OCI-LY7 (cell line): ENCODE measurements at regions not wholly inside any gene's neighbourhood (a gene's known extent, or its start where the extent isn't known, plus 50 kb on each side); places are given as distances from the start of the nearest gene placed in this dataset.

Experiments
- BruUV-seq: library from RNA; stranded (reverse); fragments of 400-500 nt; replicated peaks from 2 replicates; lab custom pipeline; 2021; lab: Mats Ljungman, UMichigan
- CTCF ChIA-PET: fragments of 300-600 bp; sonication (Branson Sonifier 250); formaldehyde crosslinking; loops from one replicate; lab custom pipeline; 2022; ENCODE audit warnings: antibody characterized with exemption; ENCODE audit not compliant: unreplicated experiment; lab: Charles Lee
- POLR2A ChIA-PET: fragments of 300-600 bp; sonication (Branson Sonifier 250); formaldehyde crosslinking; loops from one replicate; lab custom pipeline; 2022; ENCODE audit warnings: antibody characterized with exemption; lab: Charles Lee
- DNase-seq: peaks from one replicate; pipeline ENCODE4 v3.0.0-alpha.2; 2015; ENCODE audit warnings: low spot score
- H2AFZ ChIP-seq: fragments of 200-600 bp; sonication (generic), shearing (Covaris generic); 2 replicates; pipeline ENCODE4 v1.6.1; 2014; ENCODE audit warnings: mild to moderate bottlenecking, antibody characterized with exemption, low read length, moderate library complexity
- H3K27ac ChIP-seq: fragments of 200-600 bp; sonication (generic); 2 replicates; pipeline ENCODE4 v1.5.1; 2014; ENCODE audit warnings: mixed run types, low read depth, mild to moderate bottlenecking, moderate library complexity, low read length, inconsistent platforms; ENCODE audit not compliant: poor library complexity, severe bottlenecking
- H3K36me3 ChIP-seq: fragments of 200-600 bp; sonication (generic); 2 replicates; pipeline ENCODE4 v1.6.1; 2014; ENCODE audit warnings: mild to moderate bottlenecking, antibody characterized with exemption, low read length, moderate library complexity, mixed read lengths; ENCODE audit not compliant: insufficient read depth
- H3K4me1 ChIP-seq: fragments of 200-600 bp; sonication (generic); 2 replicates; pipeline ENCODE4 v1.5.1; 2014; ENCODE audit warnings: mild to moderate bottlenecking, low read length; ENCODE audit not compliant: insufficient read depth, poor library complexity, severe bottlenecking
- H3K4me2 ChIP-seq: fragments of 200-600 bp; sonication (generic); 2 replicates; pipeline ENCODE4 v1.6.1; 2014; ENCODE audit warnings: mild to moderate bottlenecking, low read length
- H3K4me3 ChIP-seq: fragments of 200-600 bp; sonication (generic); 2 replicates; pipeline ENCODE4 v1.5.1; 2014; ENCODE audit warnings: mild to moderate bottlenecking, low read depth, low read length; ENCODE audit not compliant: poor library complexity, severe bottlenecking
- H3K79me2 ChIP-seq: fragments of 200-600 bp; sonication (generic); 2 replicates; pipeline ENCODE4 v1.6.1; 2016; ENCODE audit warnings: low read depth, mild to moderate bottlenecking, low read length, moderate library complexity, mixed read lengths; ENCODE audit not compliant: insufficient read depth
- H3K9me2 ChIP-seq: fragments of 200-600 bp; sonication (generic); 2 replicates; pipeline ENCODE4 v1.6.1; 2016; ENCODE audit warnings: mild to moderate bottlenecking, low read length, mixed read lengths; ENCODE audit not compliant: insufficient read depth
- H3K9me3 ChIP-seq: fragments of 200-600 bp; sonication (generic); 2 replicates; pipeline ENCODE4 v1.6.1; 2014; ENCODE audit warnings: mild to moderate bottlenecking, mixed run types, low read length, mixed read lengths
- H4K20me1 ChIP-seq: fragments of 200-600 bp; sonication (generic); 2 replicates; pipeline ENCODE4 v1.6.1; 2014; ENCODE audit warnings: mild to moderate bottlenecking, antibody characterized with exemption, low read length, moderate library complexity, mixed read lengths; ENCODE audit not compliant: insufficient read depth
- CTCF ChIP-seq: fragments of 200-600 bp; sonication (generic); conservative IDR thresholded peaks from 2 replicates; pipeline ENCODE4 v1.5.1; 2014; ENCODE audit warnings: mild to moderate bottlenecking, antibody characterized with exemption, low read length, moderate library complexity, mixed read lengths
- EZH2phosphoT487 ChIP-seq: fragments of 200-600 bp; sonication (generic); IDR thresholded peaks from 2 replicates; pipeline ENCODE4 v1.6.1; 2018; ENCODE audit warnings: low read depth, borderline replicate concordance, mild to moderate bottlenecking, mixed run types, antibody characterized with exemption, low read length, moderate library complexity, mixed read lengths
- intact Hi-C: fragments of 100-400 bp; cut with micrococcal nuclease; formaldehyde crosslinking; loops from one replicate; pipeline ENCODE4 v1.10.0; 2022; ENCODE audit not compliant: unreplicated experiment

- Histone ChIP-seq H3K9me2 (no peaks in the 10 kb centered on the region), H3K4me1 (no peaks in the 10 kb centered on the region), H3K36me3 (no peaks in the 10 kb centered on the region), H3K9me3 (no peaks in the 10 kb centered on the region), H3K27ac (no peak overlapping the region), H2AFZ (no peak overlapping the region), H4K20me1 (no peaks in the 10 kb centered on the region), H3K79me2 (no peaks in the 10 kb centered on the region), H3K4me2 (no peak overlapping the region), H3K4me3 (no peak overlapping the region)
- POLR2A ChIA-PET = interaction anchor here (0.6 to 1.2 kb wide), 4 partner anchors 23 to 535 kb away, joined by 3 to 5 read pairs (median 4); no protein-coding TSS in a partner anchor
- no TSS peak for BruUV-seq
- DNase-seq = no peak
- CTCF ChIA-PET = no interaction called here
- intact Hi-C loops = no loop called here
- no peak for TF ChIP-seq EZH2phosphoT487
Observed at GRCh38 chr6:45795678-45796077, 220.0 kb downstream of the CLIC5 start.

GRCh38 chr6:45794465-45794864 lies 221.2 kb downstream of the CLIC5 start:
- ChIA-PET POLR2A (no interaction called here), CTCF (no interaction called here)
- intact Hi-C loops = no loop called here
- Histone ChIP-seq H3K27ac (no peak overlapping the region), H3K79me2 (no peaks in the 10 kb centered on the region), H3K4me3 (no peak overlapping the region), H3K4me2 (no peak overlapping the region), H3K9me2 (no peaks in the 10 kb centered on the region), H2AFZ (no peak overlapping the region), H4K20me1 (no peaks in the 10 kb centered on the region), H3K36me3 (no peaks in the 10 kb centered on the region), H3K9me3 (no peaks in the 10 kb centered on the region), H3K4me1 (no peaks in the 10 kb centered on the region)
- DNase-seq = no peak
- no TSS peak for BruUV-seq
- TF ChIP-seq CTCF (no peak), EZH2phosphoT487 (no peak)

DNA sequence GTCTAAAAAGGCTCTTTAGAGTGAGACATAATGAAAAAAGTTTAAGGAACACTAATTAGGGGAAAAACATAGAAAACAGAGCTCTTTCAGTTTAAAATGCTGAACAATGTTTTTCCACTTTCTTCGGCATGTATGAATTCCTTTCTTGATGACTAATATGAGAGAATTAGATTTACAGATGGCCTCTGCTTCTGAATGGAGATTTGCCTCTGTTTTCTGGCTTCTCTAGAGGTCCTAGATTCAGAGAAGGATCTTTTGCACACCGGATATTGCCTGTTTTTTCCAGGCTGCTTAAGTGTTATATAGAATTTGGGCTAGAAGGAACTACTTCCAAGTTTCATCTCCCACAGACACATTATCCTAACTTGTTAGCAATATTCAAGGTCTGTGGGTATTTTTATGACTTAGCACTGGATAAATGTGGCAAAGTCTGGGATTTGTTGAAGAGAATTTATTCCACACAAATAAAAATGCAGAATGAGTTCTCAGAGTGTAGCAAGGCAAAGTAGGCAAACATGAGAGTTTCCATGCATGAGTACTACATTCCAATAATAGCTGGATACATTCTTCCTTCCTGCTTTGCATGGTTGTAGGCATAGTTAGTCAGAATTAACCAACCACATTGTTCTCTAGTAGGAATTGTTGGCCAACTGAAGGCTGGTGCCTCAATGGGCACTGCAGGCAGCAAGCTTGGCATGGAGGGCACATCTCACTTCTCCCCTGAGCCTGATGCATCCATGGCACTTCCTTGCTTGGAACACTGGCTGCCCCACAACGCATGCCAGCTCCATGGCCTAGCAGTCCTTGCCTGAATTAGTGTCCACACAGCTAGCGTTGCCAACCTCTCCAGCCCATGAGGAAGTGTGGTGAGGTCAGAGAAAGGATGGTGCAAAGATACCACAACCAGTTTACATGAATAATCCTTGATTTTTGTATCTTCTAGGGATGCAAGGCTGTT lies 224.2 kb downstream of the CLIC5 start:
- ChIA-PET POLR2A (interaction anchor here (0.5 to 0.8 kb wide), 2 partner anchors 18 to 49 kb away, joined by 3 to 4 read pairs; no protein-coding TSS in a partner anchor), CTCF (no interaction called here)
- intact Hi-C loops = no loop called here
- H3K27ac ChIP-seq = no peak overlapping the region
- TF ChIP-seq EZH2phosphoT487 (no peak), CTCF (no peak)
- H3K79me2 ChIP-seq = no peaks in the 10 kb centered on the region
- no peaks in the 10 kb centered on the region for H4K20me1 ChIP-seq
- no peaks in the 10 kb centered on the region for H3K9me3 ChIP-seq
- no peak overlapping the region for H3K4me2 ChIP-seq
- no peaks in the 10 kb centered on the region for H3K36me3 ChIP-seq
- H3K4me3 ChIP-seq = no peak overlapping the region
- H3K9me2 ChIP-seq = no peaks in the 10 kb centered on the region
- no peak for DNase-seq
- no peak overlapping the region for H2AFZ ChIP-seq
- H3K4me1 ChIP-seq = no peaks in the 10 kb centered on the region
- no TSS peak for BruUV-seq
